OCI-LY1 (cell line): ENCODE measurements at regions not wholly inside any gene's neighbourhood (a gene's known extent, or its start where the extent isn't known, plus 50 kb on each side); places are given as distances from the start of the nearest gene placed in this dataset.

ENCODE experiments used
- EZH2 ChIP-seq: fragments of 200-600 bp; sonication (generic), shearing (Covaris generic); IDR thresholded peaks from 2 replicates; pipeline ENCODE4 v1.8.0; 2017; ENCODE audit warnings: borderline replicate concordance, mixed run types, mild to moderate bottlenecking, antibody characterized with exemption, low read length, moderate library complexity, mixed read lengths
- TF ChIP-seq, protein P1 (sequence below): fragments of 200-600 bp; sonication (generic), shearing (Covaris generic); IDR thresholded peaks from 2 replicates; pipeline ENCODE4 v1.5.1; 2017; ENCODE audit warnings: mild to moderate bottlenecking, antibody characterized with exemption, low read length, moderate library complexity, mixed read lengths

DNA sequence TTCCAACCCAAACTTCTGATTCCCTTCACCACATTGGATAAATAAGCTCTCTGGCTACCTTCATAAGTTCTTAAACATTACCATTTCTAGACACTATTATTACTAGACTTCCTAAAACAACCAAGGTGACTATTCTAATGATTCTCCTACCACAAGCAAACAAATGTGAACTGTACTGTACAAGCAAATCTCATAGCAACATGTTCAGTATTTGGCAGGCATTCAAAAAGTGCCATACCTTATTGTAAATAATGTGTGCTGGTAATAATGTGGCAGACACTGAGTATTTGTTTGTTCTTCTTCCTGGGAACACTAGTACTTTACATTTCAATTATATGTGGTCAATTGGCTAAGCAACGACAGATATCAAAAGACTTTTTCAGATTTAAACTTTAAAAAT, 986.0 kb upstream of the SPRY2 start:
- TF ChIP-seq, protein P1, sequence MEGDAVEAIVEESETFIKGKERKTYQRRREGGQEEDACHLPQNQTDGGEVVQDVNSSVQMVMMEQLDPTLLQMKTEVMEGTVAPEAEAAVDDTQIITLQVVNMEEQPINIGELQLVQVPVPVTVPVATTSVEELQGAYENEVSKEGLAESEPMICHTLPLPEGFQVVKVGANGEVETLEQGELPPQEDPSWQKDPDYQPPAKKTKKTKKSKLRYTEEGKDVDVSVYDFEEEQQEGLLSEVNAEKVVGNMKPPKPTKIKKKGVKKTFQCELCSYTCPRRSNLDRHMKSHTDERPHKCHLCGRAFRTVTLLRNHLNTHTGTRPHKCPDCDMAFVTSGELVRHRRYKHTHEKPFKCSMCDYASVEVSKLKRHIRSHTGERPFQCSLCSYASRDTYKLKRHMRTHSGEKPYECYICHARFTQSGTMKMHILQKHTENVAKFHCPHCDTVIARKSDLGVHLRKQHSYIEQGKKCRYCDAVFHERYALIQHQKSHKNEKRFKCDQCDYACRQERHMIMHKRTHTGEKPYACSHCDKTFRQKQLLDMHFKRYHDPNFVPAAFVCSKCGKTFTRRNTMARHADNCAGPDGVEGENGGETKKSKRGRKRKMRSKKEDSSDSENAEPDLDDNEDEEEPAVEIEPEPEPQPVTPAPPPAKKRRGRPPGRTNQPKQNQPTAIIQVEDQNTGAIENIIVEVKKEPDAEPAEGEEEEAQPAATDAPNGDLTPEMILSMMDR: no peak
- TF ChIP-seq EZH2: no peak
